ENCODE measurements at regions not wholly inside any gene's neighbourhood (a gene's known extent, or its start where the extent isn't known, plus 50 kb on each side); places are given as distances from the start of the nearest gene placed in this dataset.

DNA sequence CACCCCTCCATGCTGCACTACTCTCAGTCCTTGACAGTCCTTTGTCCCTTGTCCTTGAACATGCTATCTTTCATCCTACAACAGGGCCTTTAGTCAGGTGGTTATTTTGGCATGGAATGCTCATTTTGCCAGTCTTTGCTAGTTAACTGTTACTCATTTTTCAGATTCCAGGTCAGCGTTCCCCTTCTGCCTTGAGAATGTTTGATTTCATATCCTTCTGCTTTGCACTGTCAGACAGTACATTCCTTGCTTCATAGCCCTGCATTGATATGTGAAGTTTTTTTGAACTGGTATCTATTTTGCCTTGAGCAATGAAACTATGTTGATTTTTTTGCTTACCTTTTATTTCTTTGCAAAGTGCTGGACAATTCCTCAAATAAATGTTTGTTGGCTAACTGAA is 638.2 kb upstream of the SEMA6A start:
- Histone ChIP-seq H3K4me2 (ENCODE audit: control insufficient read depth, extremely low read depth, insufficient read depth, low read depth, low read length) (no peak overlapping the region), H3K36me3 (ENCODE audit: control insufficient read depth in 2 of 2, extremely low read depth in 1 of 2, insufficient read depth in 2 of 2, low read length in 2 of 2) (no peaks in the 10 kb centered on the region), H3K9ac (ENCODE audit: control insufficient read depth, extremely low read depth, insufficient read depth, low read length) (no peak overlapping the region), H3K9me3 (ENCODE audit: control insufficient read depth, low read depth, low read length) (no peaks in the 10 kb centered on the region), H3K4me1 (ENCODE audit: control insufficient read depth, extremely low read depth, insufficient read depth, low read length) (no peaks in the 10 kb centered on the region), H3K9me1 (ENCODE audit: control insufficient read depth, extremely low read depth, insufficient read depth, low read length) (no peaks in the 10 kb centered on the region), H3K4me3 (ENCODE audit: control insufficient read depth in 2 of 3, extremely low read depth in 1 of 3, insufficient read depth in 2 of 3, low read depth in 1 of 3, low read length in 3 of 3) (no peak overlapping the region), H4K20me1 (ENCODE audit: control insufficient read depth, extremely low read depth, insufficient read depth, low read length) (no peaks in the 10 kb centered on the region), H3K79me2 (ENCODE audit: control insufficient read depth, insufficient read depth, low read length) (no peaks in the 10 kb centered on the region), H3K27me3 (ENCODE audit: control insufficient read depth, extremely low read depth, insufficient read depth, low read length) (no peaks in the 10 kb centered on the region), H3K27ac (ENCODE audit: control insufficient read depth, insufficient read depth, low read length) (no peak overlapping the region), H2AFZ (ENCODE audit: control insufficient read depth, low read length) (no peak overlapping the region)
- TF ChIP-seq, protein P1, sequence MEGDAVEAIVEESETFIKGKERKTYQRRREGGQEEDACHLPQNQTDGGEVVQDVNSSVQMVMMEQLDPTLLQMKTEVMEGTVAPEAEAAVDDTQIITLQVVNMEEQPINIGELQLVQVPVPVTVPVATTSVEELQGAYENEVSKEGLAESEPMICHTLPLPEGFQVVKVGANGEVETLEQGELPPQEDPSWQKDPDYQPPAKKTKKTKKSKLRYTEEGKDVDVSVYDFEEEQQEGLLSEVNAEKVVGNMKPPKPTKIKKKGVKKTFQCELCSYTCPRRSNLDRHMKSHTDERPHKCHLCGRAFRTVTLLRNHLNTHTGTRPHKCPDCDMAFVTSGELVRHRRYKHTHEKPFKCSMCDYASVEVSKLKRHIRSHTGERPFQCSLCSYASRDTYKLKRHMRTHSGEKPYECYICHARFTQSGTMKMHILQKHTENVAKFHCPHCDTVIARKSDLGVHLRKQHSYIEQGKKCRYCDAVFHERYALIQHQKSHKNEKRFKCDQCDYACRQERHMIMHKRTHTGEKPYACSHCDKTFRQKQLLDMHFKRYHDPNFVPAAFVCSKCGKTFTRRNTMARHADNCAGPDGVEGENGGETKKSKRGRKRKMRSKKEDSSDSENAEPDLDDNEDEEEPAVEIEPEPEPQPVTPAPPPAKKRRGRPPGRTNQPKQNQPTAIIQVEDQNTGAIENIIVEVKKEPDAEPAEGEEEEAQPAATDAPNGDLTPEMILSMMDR (optimal IDR thresholded peaks at IDR 0.05 in 1 of 3, IDR thresholded peaks at IDR 0.05 in 1 of 3, conservative IDR thresholded peaks at IDR 0.05 in 1 of 3; ENCODE audit: extremely low read depth in 1 of 3, insufficient read depth in 2 of 3, low read length in 3 of 3) = no peak
- no peak for DNase-seq (ENCODE audit: low read depth, low spot score)
- dilution Hi-C loops (cut with MboI; ENCODE audit: extremely low pct_ligation_motif_present, low sequenced_read_pairs) = no loop called here
- FAIRE-seq = no peak

DNA sequence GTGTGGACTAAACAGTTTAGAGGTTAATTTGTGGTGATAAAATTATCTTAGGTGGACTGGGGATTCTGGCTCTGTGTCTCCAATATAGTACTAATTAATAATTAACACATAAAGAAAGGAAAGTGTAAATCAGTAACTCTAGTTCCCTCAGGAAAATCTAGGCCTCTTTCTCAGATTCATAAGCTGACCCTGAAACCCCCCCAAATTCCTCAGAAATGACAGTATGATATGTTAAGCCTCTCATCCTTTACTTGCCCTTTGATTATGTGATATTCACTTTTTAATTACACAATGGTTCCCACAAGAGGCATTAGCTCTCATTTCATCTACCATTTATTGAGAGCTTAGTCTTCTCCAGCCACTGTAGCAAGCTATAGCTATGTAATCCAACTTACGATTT is 636.2 kb upstream of the SEMA6A start:
- dilution Hi-C loops (cut with MboI; ENCODE audit: extremely low pct_ligation_motif_present, low sequenced_read_pairs) = no loop called here
- H3K9me1 ChIP-seq (ENCODE audit: control insufficient read depth, extremely low read depth, insufficient read depth, low read length) = no peaks in the 10 kb centered on the region
- no peak for TF ChIP-seq EZH2 (IDR thresholded peaks at IDR 0.05; ENCODE audit: low read length)
- TF ChIP-seq, protein P1 (optimal IDR thresholded peaks at IDR 0.05 in 1 of 3, IDR thresholded peaks at IDR 0.05 in 1 of 3, conservative IDR thresholded peaks at IDR 0.05 in 1 of 3; ENCODE audit: extremely low read depth in 1 of 3, insufficient read depth in 2 of 3, low read length in 3 of 3) = no peak
- no peaks in the 10 kb centered on the region for H3K9me3 ChIP-seq (ENCODE audit: control insufficient read depth, low read depth, low read length)
- no peak overlapping the region for H3K27ac ChIP-seq (ENCODE audit: control insufficient read depth, insufficient read depth, low read length)
- no peaks in the 10 kb centered on the region for H3K27me3 ChIP-seq (ENCODE audit: control insufficient read depth, extremely low read depth, insufficient read depth, low read length)
- H3K4me3 ChIP-seq (ENCODE audit: control insufficient read depth in 2 of 3, extremely low read depth in 1 of 3, insufficient read depth in 2 of 3, low read depth in 1 of 3, low read length in 3 of 3) = no peak overlapping the region
- no peak overlapping the region for H3K9ac ChIP-seq (ENCODE audit: control insufficient read depth, extremely low read depth, insufficient read depth, low read length)
- no peaks in the 10 kb centered on the region for H4K20me1 ChIP-seq (ENCODE audit: control insufficient read depth, extremely low read depth, insufficient read depth, low read length)
- no peaks in the 10 kb centered on the region for H3K79me2 ChIP-seq (ENCODE audit: control insufficient read depth, insufficient read depth, low read length)
- no peak for FAIRE-seq
- no peaks in the 10 kb centered on the region for H3K36me3 ChIP-seq (ENCODE audit: control insufficient read depth in 2 of 2, extremely low read depth in 1 of 2, insufficient read depth in 2 of 2, low read length in 2 of 2)
- DNase-seq (ENCODE audit: low read depth, low spot score) = no peak
- H3K4me2 ChIP-seq (ENCODE audit: control insufficient read depth, extremely low read depth, insufficient read depth, low read depth, low read length) = no peak overlapping the region
- no peak overlapping the region for H2AFZ ChIP-seq (ENCODE audit: control insufficient read depth, low read length)
- H3K4me1 ChIP-seq (ENCODE audit: control insufficient read depth, extremely low read depth, insufficient read depth, low read length) = no peaks in the 10 kb centered on the region

Data from keratinocyte (primary cell).